ENCODE measurements at regions not wholly inside any gene's neighbourhood (a gene's known extent, or its start where the extent isn't known, plus 50 kb on each side); places are given as distances from the start of the nearest gene placed in this dataset.

DNA sequence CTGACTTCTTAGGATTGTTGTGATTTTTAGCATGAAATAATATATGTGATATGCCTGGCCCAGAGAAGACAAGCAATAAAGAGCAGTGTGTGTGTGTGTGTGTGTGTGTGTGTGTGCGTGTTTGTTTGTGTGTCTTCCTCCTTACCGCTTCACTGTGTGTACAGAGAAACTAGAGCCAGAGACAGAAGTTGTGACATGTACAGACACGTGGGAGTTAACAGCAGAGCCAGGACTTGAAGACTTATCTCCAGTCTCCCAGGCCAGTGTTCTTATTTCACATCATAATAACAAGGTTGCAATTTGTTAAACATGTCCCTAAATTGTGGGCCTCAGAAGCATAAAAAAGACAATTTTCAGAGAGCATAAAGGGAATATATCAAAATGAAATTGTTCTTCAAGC is 192.0 kb upstream of the JUN start:
- TF ChIP-seq, protein P1, sequence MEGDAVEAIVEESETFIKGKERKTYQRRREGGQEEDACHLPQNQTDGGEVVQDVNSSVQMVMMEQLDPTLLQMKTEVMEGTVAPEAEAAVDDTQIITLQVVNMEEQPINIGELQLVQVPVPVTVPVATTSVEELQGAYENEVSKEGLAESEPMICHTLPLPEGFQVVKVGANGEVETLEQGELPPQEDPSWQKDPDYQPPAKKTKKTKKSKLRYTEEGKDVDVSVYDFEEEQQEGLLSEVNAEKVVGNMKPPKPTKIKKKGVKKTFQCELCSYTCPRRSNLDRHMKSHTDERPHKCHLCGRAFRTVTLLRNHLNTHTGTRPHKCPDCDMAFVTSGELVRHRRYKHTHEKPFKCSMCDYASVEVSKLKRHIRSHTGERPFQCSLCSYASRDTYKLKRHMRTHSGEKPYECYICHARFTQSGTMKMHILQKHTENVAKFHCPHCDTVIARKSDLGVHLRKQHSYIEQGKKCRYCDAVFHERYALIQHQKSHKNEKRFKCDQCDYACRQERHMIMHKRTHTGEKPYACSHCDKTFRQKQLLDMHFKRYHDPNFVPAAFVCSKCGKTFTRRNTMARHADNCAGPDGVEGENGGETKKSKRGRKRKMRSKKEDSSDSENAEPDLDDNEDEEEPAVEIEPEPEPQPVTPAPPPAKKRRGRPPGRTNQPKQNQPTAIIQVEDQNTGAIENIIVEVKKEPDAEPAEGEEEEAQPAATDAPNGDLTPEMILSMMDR (IDR thresholded peaks at IDR 0.05; ENCODE audit: insufficient read depth, low read length, poor library complexity, severe bottlenecking), result no peak
- no peak for DNase-seq (ENCODE audit: low read depth)
- Histone ChIP-seq H3K4me3 (ENCODE audit: low read depth, low read length) (no peak overlapping the region), H3K36me3 (ENCODE audit: control insufficient read depth, insufficient read depth, low read length) (no peaks in the 10 kb centered on the region), H3K27me3 (ENCODE audit: control insufficient read depth, insufficient read depth, low read length) (no peaks in the 10 kb centered on the region)

DNA sequence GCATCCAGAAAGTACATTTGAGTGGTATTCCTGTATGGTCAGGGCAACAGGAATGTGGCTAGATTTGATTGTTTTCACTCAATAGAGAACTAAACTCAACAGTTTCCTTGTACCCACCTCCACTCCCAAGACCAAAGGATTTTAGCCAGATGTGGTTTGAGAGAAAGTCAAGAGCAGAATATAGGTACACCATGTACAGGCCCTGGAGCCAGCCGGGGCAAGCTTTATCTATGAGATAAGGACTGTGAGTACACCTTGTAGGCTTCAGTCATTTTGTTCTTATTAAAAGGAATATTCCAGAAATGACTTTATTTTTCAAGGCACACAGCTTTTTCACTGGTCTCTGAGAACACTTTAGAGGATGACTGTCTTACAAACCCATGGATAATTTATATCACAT is 192.4 kb upstream of the JUN start:
- Histone ChIP-seq H3K4me3 (ENCODE audit: low read depth, low read length) (no peak overlapping the region), H3K27me3 (ENCODE audit: control insufficient read depth, insufficient read depth, low read length) (no peaks in the 10 kb centered on the region), H3K36me3 (ENCODE audit: control insufficient read depth, insufficient read depth, low read length) (no peaks in the 10 kb centered on the region)
- DNase-seq (ENCODE audit: low read depth), result no peak
- TF ChIP-seq, protein P1 (IDR thresholded peaks at IDR 0.05; ENCODE audit: insufficient read depth, low read length, poor library complexity, severe bottlenecking), result no peak

DNA sequence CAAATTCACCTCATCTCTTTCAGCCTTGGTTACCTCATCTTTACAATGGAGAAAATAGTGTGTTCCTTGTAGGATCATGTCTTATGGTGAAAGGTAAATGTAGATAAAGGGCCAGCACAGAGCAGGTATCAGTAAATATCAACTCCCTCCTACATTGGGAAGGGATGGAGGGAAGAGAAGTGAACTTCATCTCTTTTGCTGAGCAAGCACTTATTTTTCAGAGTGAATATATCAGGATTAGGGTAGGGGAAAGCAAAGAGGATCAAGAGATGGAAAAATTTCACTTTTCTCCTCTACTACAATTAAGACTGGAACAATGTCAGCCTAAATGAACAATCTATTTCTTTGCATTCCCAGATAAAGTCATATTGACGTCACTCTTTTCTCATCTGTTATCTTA is 193.8 kb upstream of the JUN start:
- no peaks in the 10 kb centered on the region for H3K27me3 ChIP-seq (ENCODE audit: control insufficient read depth, insufficient read depth, low read length)
- no peak overlapping the region for H3K4me3 ChIP-seq (ENCODE audit: low read depth, low read length)
- H3K36me3 ChIP-seq (ENCODE audit: control insufficient read depth, insufficient read depth, low read length), result no peaks in the 10 kb centered on the region
- TF ChIP-seq, protein P1 (IDR thresholded peaks at IDR 0.05; ENCODE audit: insufficient read depth, low read length, poor library complexity, severe bottlenecking), result no peak
- DNase-seq (ENCODE audit: low read depth), result no peak

DNA sequence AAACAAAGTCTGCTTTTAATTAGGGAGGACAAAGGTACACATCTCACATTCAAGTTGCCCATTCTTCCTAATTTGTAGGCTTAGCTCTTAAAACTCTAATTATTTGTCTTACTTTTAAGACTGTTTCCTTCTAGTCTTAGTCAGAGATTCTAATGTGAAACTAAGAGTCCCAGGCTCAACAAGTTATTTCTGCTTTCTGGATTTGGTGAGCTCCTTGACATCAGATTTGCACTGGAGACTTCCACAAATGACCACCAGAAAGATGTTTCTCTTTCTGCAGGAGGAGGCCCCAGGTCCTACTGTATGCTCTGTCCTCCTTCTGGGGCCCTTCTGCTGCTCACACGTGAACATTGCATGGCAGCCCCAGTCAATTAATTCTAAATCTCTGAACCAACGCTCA is 194.2 kb upstream of the JUN start:
- no peak for DNase-seq (ENCODE audit: low read depth)
- TF ChIP-seq, protein P1 (IDR thresholded peaks at IDR 0.05; ENCODE audit: insufficient read depth, low read length, poor library complexity, severe bottlenecking), result no peak
- H3K4me3 ChIP-seq (ENCODE audit: low read depth, low read length), result no peak overlapping the region
- no peaks in the 10 kb centered on the region for H3K36me3 ChIP-seq (ENCODE audit: control insufficient read depth, insufficient read depth, low read length)
- no peaks in the 10 kb centered on the region for H3K27me3 ChIP-seq (ENCODE audit: control insufficient read depth, insufficient read depth, low read length)

DNA sequence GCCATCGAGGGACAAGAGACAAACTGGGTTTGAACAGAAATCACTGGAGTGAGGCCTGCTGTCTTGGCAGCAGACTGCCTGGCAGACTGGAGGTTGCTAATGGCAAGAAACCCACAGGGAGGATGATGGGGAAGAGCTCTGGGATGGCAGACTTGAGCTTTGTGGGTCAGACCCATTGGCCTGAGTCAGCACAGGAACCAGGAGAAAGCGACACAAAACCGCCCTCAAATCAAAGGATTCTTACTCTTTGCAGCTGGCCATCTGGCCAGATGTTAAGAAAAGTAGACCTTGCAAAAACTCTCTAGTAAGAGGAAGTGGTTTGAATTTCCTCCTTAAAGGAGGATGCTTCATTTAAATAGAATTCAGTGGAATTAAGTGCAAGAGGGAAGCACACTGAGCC is 195.2 kb upstream of the JUN start:
- no peak for DNase-seq (ENCODE audit: low read depth)
- no peak overlapping the region for H3K4me3 ChIP-seq (ENCODE audit: low read depth, low read length)
- no peaks in the 10 kb centered on the region for H3K27me3 ChIP-seq (ENCODE audit: control insufficient read depth, insufficient read depth, low read length)
- TF ChIP-seq, protein P1 (IDR thresholded peaks at IDR 0.05; ENCODE audit: insufficient read depth, low read length, poor library complexity, severe bottlenecking), result no peak
- no peaks in the 10 kb centered on the region for H3K36me3 ChIP-seq (ENCODE audit: control insufficient read depth, insufficient read depth, low read length)

DNA sequence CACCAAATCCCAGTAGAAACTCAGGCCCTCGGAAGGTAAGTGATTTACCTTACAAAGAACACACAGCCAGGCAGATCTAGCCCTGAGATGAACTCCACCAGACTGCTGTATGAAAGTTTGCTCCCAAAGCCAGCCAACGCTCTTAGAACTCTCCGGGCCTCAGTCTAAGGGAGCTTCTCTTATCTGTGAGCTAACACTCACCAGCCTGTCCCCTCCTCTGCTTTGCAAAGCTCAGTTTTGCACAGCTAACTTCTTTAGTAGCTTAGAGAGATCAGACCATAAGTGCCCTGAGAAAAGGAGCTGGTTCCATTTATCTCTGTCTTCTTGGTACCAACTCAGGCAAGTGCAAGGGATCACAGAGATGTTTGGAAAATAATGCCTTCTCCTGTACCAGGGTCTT is 195.8 kb upstream of the JUN start:
- TF ChIP-seq, protein P1 (IDR thresholded peaks at IDR 0.05; ENCODE audit: insufficient read depth, low read length, poor library complexity, severe bottlenecking), result no peak
- no peaks in the 10 kb centered on the region for H3K36me3 ChIP-seq (ENCODE audit: control insufficient read depth, insufficient read depth, low read length)
- no peak overlapping the region for H3K4me3 ChIP-seq (ENCODE audit: low read depth, low read length)
- no peaks in the 10 kb centered on the region for H3K27me3 ChIP-seq (ENCODE audit: control insufficient read depth, insufficient read depth, low read length)
- no peak for DNase-seq (ENCODE audit: low read depth)

Data from kidney epithelial cell (primary cell).